SK-N-SH (cell line): ENCODE measurements at regions not wholly inside any gene's neighbourhood (a gene's known extent, or its start where the extent isn't known, plus 50 kb on each side); places are given as distances from the start of the nearest gene placed in this dataset.

Experiments used
- CTCF ChIA-PET: fragments of 300-600, 350-600 bp; formaldehyde crosslinking; extraction: SDS; loops from one replicate; lab custom pipeline; 2021; lab: Yijun Ruan, JAX
- POLR2A ChIA-PET: fragments of 350-600 bp; sonication (Branson Sonifier 250); formaldehyde crosslinking; extraction: SDS; loops from one replicate; lab custom pipeline; 2020; ENCODE audit warnings: antibody characterized with exemption, inconsistent platforms; lab: Yijun Ruan, JAX
- DNase-seq: peaks from one replicate; pipeline ENCODE4 v3.0.0; 2012
- H2AFZ ChIP-seq: fragments of 200-600 bp; sonication (generic); 2 replicates; pipeline ENCODE4 v1.8.1; 2016; ENCODE audit warnings: antibody characterized with exemption, mild to moderate bottlenecking, low read depth
- H3F3A ChIP-seq: fragments of 200-600 bp; sonication (generic); replicated peaks from 2 replicates; pipeline ENCODE3; 2016; ENCODE audit warnings: antibody characterized with exemption, mild to moderate bottlenecking; ENCODE audit not compliant: insufficient read depth
- H3K27ac ChIP-seq, 2 experiments: fragments of 200-500 bp in 1 of 2; fragments of 200-600 bp in 1 of 2; sonication (Bioruptor generic) in 1 of 2; sonication (generic), shearing (Covaris generic) in 1 of 2; 2 replicates each; pipeline versions ENCODE4 v1.5.1 to v1.6.1; 2014 to 2016; ENCODE audit warnings: low read depth in 2 of 2, inconsistent platforms in 1 of 2, low read length in 1 of 2, mild to moderate bottlenecking in 1 of 2, mixed read lengths in 1 of 2
- H3K27me3 ChIP-seq: fragments of 200-600 bp; sonication (generic), shearing (Covaris generic); 2 replicates; pipeline ENCODE4 v1.6.1; 2016; ENCODE audit warnings: mixed run types; ENCODE audit not compliant: insufficient read depth
- H3K36me3 ChIP-seq, 2 experiments: fragments of 200-500 bp in 1 of 2; fragments of 200-600 bp in 1 of 2; sonication (Bioruptor generic) in 1 of 2; sonication (generic) in 1 of 2; replicated peaks in 1 of 2; 2 replicates each; pipeline versions ENCODE3 to v1.5.1; 2014 to 2016; ENCODE audit warnings: low read length in 1 of 2, mild to moderate bottlenecking in 1 of 2; ENCODE audit not compliant: insufficient read depth in 2 of 2, control insufficient read depth in 1 of 2
- H3K4me1 ChIP-seq, 2 experiments: fragments of 200-500 bp in 1 of 2; fragments of 200-600 bp in 1 of 2; sonication (Bioruptor generic) in 1 of 2; sonication (generic), shearing (Covaris generic) in 1 of 2; 2 replicates each; pipeline versions ENCODE4 v1.5.1 to v1.6.1; 2014 to 2016; ENCODE audit warnings: low read depth in 1 of 2, low read length in 1 of 2, mixed run types in 1 of 2; ENCODE audit not compliant: insufficient read depth in 2 of 2, control insufficient read depth in 1 of 2
- H3K4me2 ChIP-seq: fragments of 200-600 bp; sonication (generic), shearing (Covaris generic); 2 replicates; pipeline ENCODE4 v1.6.1; 2017; ENCODE audit warnings: mixed run types
- H3K4me3 ChIP-seq, 2 experiments: fragments of 200-500 bp in 1 of 2; fragments of 200-600 bp in 1 of 2; sonication (Bioruptor generic) in 1 of 2; sonication (generic), shearing (Covaris generic) in 1 of 2; 2 replicates each; pipeline versions ENCODE4 v1.5.1 to v1.8.1; 2014 to 2016; ENCODE audit warnings: low read depth in 2 of 2, inconsistent platforms in 1 of 2, low read length in 1 of 2, mild to moderate bottlenecking in 1 of 2, mixed read lengths in 1 of 2, moderate library complexity in 1 of 2
- H3K79me2 ChIP-seq: fragments of 200-600 bp; sonication (generic); 2 replicates; pipeline ENCODE4 v1.8.1; 2017; ENCODE audit warnings: mild to moderate bottlenecking; ENCODE audit not compliant: insufficient read depth
- H3K9ac ChIP-seq: fragments of 200-600 bp; sonication (generic); 2 replicates; pipeline ENCODE4 v1.6.1; 2017; ENCODE audit warnings: mixed run types
- H3K9me2 ChIP-seq: fragments of 200-600 bp; sonication (generic); 2 replicates; pipeline ENCODE4 v1.6.1; 2017; ENCODE audit warnings: mixed run types
- H3K9me3 ChIP-seq: fragments of 200-600 bp; sonication (generic); 2 replicates; pipeline ENCODE4 v1.6.1; 2017; ENCODE audit warnings: mixed run types, mild to moderate bottlenecking, moderate library complexity
- H4K20me1 ChIP-seq: fragments of 200-600 bp; sonication (generic); 2 replicates; pipeline ENCODE4 v1.6.1; 2017; ENCODE audit warnings: mild to moderate bottlenecking, mixed run types; ENCODE audit not compliant: insufficient read depth
- CHD2 ChIP-seq: fragments of 150-350 bp; IDR thresholded peaks from 2 replicates; pipeline ENCODE4 v1.6.1; 2018; ENCODE audit warnings: low read length; ENCODE audit not compliant: partially characterized antibody
- ELF1 ChIP-seq: IDR thresholded peaks from 2 replicates; pipeline ENCODE4 v1.4.0; 2012
- EZH2phosphoT487 ChIP-seq: fragments of 200-600 bp; sonication (generic); IDR thresholded peaks from 2 replicates; pipeline ENCODE4 v1.6.1; 2017; ENCODE audit warnings: low read depth, mixed run types, mild to moderate bottlenecking, antibody characterized with exemption, moderate library complexity, borderline replicate concordance
- FOSL2 ChIP-seq: IDR thresholded peaks from 2 replicates; pipeline ENCODE4 v1.4.0; 2012; ENCODE audit warnings: low read depth, mild to moderate bottlenecking, moderate library complexity, borderline replicate concordance
- GABPA ChIP-seq: IDR thresholded peaks from 2 replicates; pipeline ENCODE4 v1.4.0; 2012; ENCODE audit warnings: low read depth, mild to moderate bottlenecking
- JUND ChIP-seq: IDR thresholded peaks from 2 replicates; pipeline ENCODE4 v1.4.0; 2012
- MEF2A ChIP-seq: IDR thresholded peaks from 2 replicates; pipeline ENCODE4 v1.4.0; 2012; ENCODE audit warnings: low read depth, borderline replicate concordance
- RAD21 ChIP-seq: IDR thresholded peaks from 2 replicates; pipeline ENCODE4 v1.6.1; 2012; ENCODE audit warnings: mild to moderate bottlenecking, low read length
- SMC3 ChIP-seq: IDR thresholded peaks from 2 replicates; pipeline ENCODE4 v1.6.1; 2012; ENCODE audit warnings: low read depth, low read length, improper control_type of control experiment
- TCF12 ChIP-seq: IDR thresholded peaks from 2 replicates; pipeline ENCODE4 v1.4.0; 2012
- TEAD4 ChIP-seq: IDR thresholded peaks from 2 replicates; pipeline ENCODE4 v1.4.0; 2012; ENCODE audit warnings: mild to moderate bottlenecking, borderline replicate concordance; ENCODE audit not compliant: insufficient read depth
- WGBS: methylation state at CpG from one replicate; pipeline ENCODE4 v1.1.6; 2017; ENCODE audit warnings: low lambda C conversion rate; 5-methylcytosine and 5-hydroxymethylcytosine counted together
- TF ChIP-seq, protein P1 (sequence below): IDR thresholded peaks from 2 replicates; pipeline ENCODE4 v1.4.0; 2012; ENCODE audit warnings: low read depth, borderline replicate concordance
- TF ChIP-seq, protein P2 (sequence below): fragments of 200-600 bp; sonication (generic); IDR thresholded peaks from 2 replicates; pipeline ENCODE4 v1.6.1; 2017; ENCODE audit warnings: antibody characterized with exemption, mild to moderate bottlenecking, moderate library complexity

DNA sequence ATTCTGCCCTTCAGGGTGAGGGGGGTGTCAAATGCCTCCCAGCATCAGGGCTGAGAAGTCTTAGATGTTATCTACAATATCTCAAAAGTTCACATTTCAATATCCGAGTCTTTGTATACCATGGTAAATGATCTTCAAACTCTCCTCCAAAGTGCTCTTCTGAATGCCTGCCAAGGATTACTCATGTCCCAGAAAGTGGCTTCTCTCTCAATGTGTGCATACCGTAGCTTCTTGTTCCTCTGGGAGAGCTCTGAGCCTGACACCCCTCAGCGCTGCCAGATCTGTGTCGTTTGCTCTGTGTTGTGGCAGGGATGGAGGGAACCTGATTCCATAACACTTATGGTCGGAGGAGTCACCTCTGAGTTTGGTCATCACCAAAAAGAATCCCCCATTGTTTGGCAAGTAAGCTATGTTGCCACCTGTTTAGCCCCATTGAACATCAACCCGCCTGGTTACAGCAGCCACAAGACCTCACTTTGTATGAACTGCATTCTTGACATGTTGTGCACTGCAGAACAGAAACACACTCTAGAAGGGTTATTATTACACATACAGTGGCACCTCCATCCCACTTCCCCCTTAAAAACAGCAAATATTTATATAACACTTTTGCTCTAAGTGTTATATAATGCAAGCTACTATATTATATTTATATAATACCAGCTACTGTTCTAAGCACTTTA lies 163.1 kb upstream of the MIR17HG start (continued):
- peak; percentile 91 for TF ChIP-seq TEAD4
- TF ChIP-seq FOSL2: peak; percentile 61; the same call in 1 of the 2 replicates
- TF ChIP-seq ELF1: no peak
- peak; percentile 76 for TF ChIP-seq JUND
- TF ChIP-seq, protein P1, sequence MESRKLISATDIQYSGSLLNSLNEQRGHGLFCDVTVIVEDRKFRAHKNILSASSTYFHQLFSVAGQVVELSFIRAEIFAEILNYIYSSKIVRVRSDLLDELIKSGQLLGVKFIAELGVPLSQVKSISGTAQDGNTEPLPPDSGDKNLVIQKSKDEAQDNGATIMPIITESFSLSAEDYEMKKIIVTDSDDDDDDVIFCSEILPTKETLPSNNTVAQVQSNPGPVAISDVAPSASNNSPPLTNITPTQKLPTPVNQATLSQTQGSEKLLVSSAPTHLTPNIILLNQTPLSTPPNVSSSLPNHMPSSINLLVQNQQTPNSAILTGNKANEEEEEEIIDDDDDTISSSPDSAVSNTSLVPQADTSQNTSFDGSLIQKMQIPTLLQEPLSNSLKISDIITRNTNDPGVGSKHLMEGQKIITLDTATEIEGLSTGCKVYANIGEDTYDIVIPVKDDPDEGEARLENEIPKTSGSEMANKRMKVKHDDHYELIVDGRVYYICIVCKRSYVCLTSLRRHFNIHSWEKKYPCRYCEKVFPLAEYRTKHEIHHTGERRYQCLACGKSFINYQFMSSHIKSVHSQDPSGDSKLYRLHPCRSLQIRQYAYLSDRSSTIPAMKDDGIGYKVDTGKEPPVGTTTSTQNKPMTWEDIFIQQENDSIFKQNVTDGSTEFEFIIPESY: no peak

DNA sequence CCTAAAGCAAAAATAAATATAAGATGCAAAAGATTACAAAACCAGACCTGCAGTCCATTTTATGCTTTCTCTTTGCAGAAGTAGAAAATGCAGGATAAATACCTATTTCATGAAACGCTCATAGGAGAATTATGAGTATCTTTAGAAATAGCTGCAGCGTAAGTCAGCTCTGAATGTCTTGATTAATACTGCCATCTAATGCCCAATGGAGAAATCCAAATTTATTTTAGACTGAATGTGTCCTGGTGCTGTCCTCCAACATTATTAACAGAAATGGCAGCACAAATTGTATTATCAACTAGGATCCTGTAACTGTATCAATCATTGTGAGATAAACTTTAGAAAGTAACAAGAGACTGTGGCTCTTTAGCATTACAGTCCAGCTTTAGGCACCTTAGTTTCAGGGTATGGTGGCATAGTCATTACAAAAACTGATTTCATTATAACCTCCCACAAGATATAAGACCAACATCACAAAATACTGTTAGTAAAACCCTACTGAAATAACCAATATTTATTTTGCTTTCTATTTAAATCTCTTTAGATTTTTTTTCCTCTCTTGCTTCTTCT lies 162.1 kb upstream of the MIR17HG start:
- Histone ChIP-seq H3K79me2 (no peaks in the 10 kb centered on the region), H3K4me2 (no peak overlapping the region), H3K36me3 (no peaks in the 10 kb centered on the region), H3K4me3 (no peak overlapping the region), H3K9me2 (no peaks in the 10 kb centered on the region), H3F3A (peaks cover 3% of the 10 kb centered on the region), H3K27me3 (no peaks in the 10 kb centered on the region), H3K9me3 (no peaks in the 10 kb centered on the region), H3K9ac (no peak overlapping the region), H4K20me1 (no peaks in the 10 kb centered on the region)
- WGBS: 12% methylated on average over 2 of the region's 2 CpGs
- ChIA-PET POLR2A (interaction anchor here (1.0 kb wide), 1 partner anchor 162 kb away, joined by 3 read pairs; the partner anchor contains the start of gene MIR17HG), CTCF (interaction anchor here (0.5 to 5.6 kb wide), 52 partner anchors 8 to 1501 kb away, joined by 3 to 79 read pairs (median 4); no protein-coding TSS in a partner anchor)
- TF ChIP-seq, protein P2, sequence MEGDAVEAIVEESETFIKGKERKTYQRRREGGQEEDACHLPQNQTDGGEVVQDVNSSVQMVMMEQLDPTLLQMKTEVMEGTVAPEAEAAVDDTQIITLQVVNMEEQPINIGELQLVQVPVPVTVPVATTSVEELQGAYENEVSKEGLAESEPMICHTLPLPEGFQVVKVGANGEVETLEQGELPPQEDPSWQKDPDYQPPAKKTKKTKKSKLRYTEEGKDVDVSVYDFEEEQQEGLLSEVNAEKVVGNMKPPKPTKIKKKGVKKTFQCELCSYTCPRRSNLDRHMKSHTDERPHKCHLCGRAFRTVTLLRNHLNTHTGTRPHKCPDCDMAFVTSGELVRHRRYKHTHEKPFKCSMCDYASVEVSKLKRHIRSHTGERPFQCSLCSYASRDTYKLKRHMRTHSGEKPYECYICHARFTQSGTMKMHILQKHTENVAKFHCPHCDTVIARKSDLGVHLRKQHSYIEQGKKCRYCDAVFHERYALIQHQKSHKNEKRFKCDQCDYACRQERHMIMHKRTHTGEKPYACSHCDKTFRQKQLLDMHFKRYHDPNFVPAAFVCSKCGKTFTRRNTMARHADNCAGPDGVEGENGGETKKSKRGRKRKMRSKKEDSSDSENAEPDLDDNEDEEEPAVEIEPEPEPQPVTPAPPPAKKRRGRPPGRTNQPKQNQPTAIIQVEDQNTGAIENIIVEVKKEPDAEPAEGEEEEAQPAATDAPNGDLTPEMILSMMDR: peak; percentile 68
- TF ChIP-seq EZH2phosphoT487 (no peak), TCF12 (no peak), CHD2 (peak; percentile 41), RAD21 (peak; percentile 94), GABPA (no peak), MEF2A (no peak), SMC3 (peak; percentile 75)
- TF ChIP-seq, all 33 proteins: peak for 4
- DNase-seq: peak; percentile 39
- Histone ChIP-seq H2AFZ (no peak overlapping the region), H3K4me1 (peaks cover 0 to 12% of the 10 kb centered on the region in 2 experiments; a peak in 2 of 4 replicates), H3K27ac (peak overlapping the region in 1 of 2 experiments; percentile 67; a peak in 1 of 4 replicates)
